GM10266 (cell line): ENCODE measurements at regions not wholly inside any gene's neighbourhood (a gene's known extent, or its start where the extent isn't known, plus 50 kb on each side); places are given as distances from the start of the nearest gene placed in this dataset.
A peak's percentile ranks its signal among the peaks of the same experiment; 100 is the strongest.

Source experiments
- DNase-seq: peaks from one replicate; pipeline ENCODE4 v3.0.0; 2012; ENCODE audit errors: extremely low spot score
- CTCF ChIP-seq: IDR thresholded peaks from 2 replicates; pipeline ENCODE4 v1.5.1; 2012; ENCODE audit warnings: mild to moderate bottlenecking, low read depth; ENCODE audit not compliant: control insufficient read depth, insufficient read depth; ENCODE audit errors: missing control alignments

GRCh38 chr10:63718006-63718405 is 196.8 kb downstream of the REEP3 start:
- TF ChIP-seq CTCF = no peak
- no peak for DNase-seq

GRCh38 chr10:63718421-63718820 is 197.2 kb downstream of the REEP3 start:
- no peak for DNase-seq
- no peak for TF ChIP-seq CTCF

- no peak for TF ChIP-seq CTCF
- no peak for DNase-seq
Measured at GRCh38 chr10:63719226-63719856, 198.1 kb downstream of the REEP3 start.

GRCh38 chr10:63720072-63720537 is 198.9 kb downstream of the REEP3 start:
- peak; percentile 91 for TF ChIP-seq CTCF
- DNase-seq = peak; percentile 23

GRCh38 chr10:63720676-63721075 is 199.5 kb downstream of the REEP3 start:
- no peak for TF ChIP-seq CTCF
- DNase-seq = no peak

GRCh38 chr10:63722537-63722936 is 201.3 kb downstream of the REEP3 start:
- DNase-seq = no peak
- TF ChIP-seq CTCF = no peak

GRCh38 chr10:63723320-63723719 is 202.1 kb downstream of the REEP3 start:
- DNase-seq = no peak
- TF ChIP-seq CTCF = no peak
